BE2C (cell line): ENCODE measurements at regions not wholly inside any gene's neighbourhood (a gene's known extent, or its start where the extent isn't known, plus 50 kb on each side); places are given as distances from the start of the nearest gene placed in this dataset.
"Not testable (repeated sequence)": the region's sequence is repeated elsewhere in the genome, so short reads cannot be mapped to it uniquely, and the experiment has no call there.

Experiments
- DNase-seq: peaks from one replicate; pipeline ENCODE4 v3.0.0-alpha.2; 2020
- H3K27me3 ChIP-seq: fragments of 250-450 bp; sonication (Bioruptor Pico); 2 replicates; pipeline ENCODE4 v1.5.1; 2020; ENCODE audit warnings: mild to moderate bottlenecking
- H3K36me3 ChIP-seq: fragments of 250-450 bp; sonication (Bioruptor Pico); 2 replicates; pipeline ENCODE4 v1.5.1; 2020; ENCODE audit warnings: mild to moderate bottlenecking
- H3K4me1 ChIP-seq: fragments of 250-450 bp; sonication (Bioruptor Pico); 2 replicates; pipeline ENCODE4 v1.5.1; 2020
- H3K4me3 ChIP-seq: 2 replicates; pipeline ENCODE4 v1.5.1; 2011; ENCODE audit warnings: low read depth, low read length
- H3K9me3 ChIP-seq: fragments of 250-450 bp; sonication (Bioruptor Pico); 2 replicates; pipeline ENCODE4 v1.5.1; 2020
- CTCF ChIP-seq: IDR thresholded peaks from 2 replicates; pipeline ENCODE4 v1.5.1; 2012; ENCODE audit warnings: mild to moderate bottlenecking, low read depth, low read length

GRCh38 chr16:88309908-88310265 is 72.9 kb upstream of the ZNF469 start:
- no peak for DNase-seq
- H3K4me1 ChIP-seq: no peaks in the 10 kb centered on the region; the same call in 1 of the 2 replicates
- H3K9me3 ChIP-seq: no peaks in the 10 kb centered on the region
- no peaks in the 10 kb centered on the region for H3K27me3 ChIP-seq
- H3K36me3 ChIP-seq: no peaks in the 10 kb centered on the region
- no peak overlapping the region for H3K4me3 ChIP-seq
- TF ChIP-seq CTCF: peak; percentile 42

GRCh38 chr16:88310796-88311605 is 71.8 kb upstream of the ZNF469 start:
- no peaks in the 10 kb centered on the region for H3K9me3 ChIP-seq
- H3K4me3 ChIP-seq: no peak overlapping the region
- no peak for DNase-seq
- no peaks in the 10 kb centered on the region for H3K27me3 ChIP-seq
- TF ChIP-seq CTCF: no peak
- H3K36me3 ChIP-seq: no peaks in the 10 kb centered on the region
- H3K4me1 ChIP-seq: peaks cover 8% of the 10 kb centered on the region

GRCh38 chr16:88311860-88312259 is 70.9 kb upstream of the ZNF469 start:
- H3K4me3 ChIP-seq, H3K36me3 ChIP-seq, H3K9me3 ChIP-seq, DNase-seq, H3K27me3 ChIP-seq: not testable (repeated sequence)
- H3K4me1 ChIP-seq: peaks cover 10% of the 10 kb centered on the region

- H3K9me3 ChIP-seq: no peaks in the 10 kb centered on the region
- no peak for TF ChIP-seq CTCF
- H3K27me3 ChIP-seq: no peaks in the 10 kb centered on the region
- peaks cover 10% of the 10 kb centered on the region for H3K4me1 ChIP-seq
- no peaks in the 10 kb centered on the region for H3K36me3 ChIP-seq
- H3K4me3 ChIP-seq: no peak overlapping the region
- no peak for DNase-seq
These were observed 70.0 kb upstream of the ZNF469 start for GRCh38 chr16:88312732-88313131.

GRCh38 chr16:88314991-88315542 is 67.7 kb upstream of the ZNF469 start:
- H3K4me1 ChIP-seq: peaks cover 10% of the 10 kb centered on the region
- H3K9me3 ChIP-seq: no peaks in the 10 kb centered on the region
- no peaks in the 10 kb centered on the region for H3K36me3 ChIP-seq
- no peaks in the 10 kb centered on the region for H3K27me3 ChIP-seq
- no peak overlapping the region for H3K4me3 ChIP-seq
- TF ChIP-seq CTCF: no peak
- no peak for DNase-seq

GRCh38 chr16:88315543-88316105 is 67.1 kb upstream of the ZNF469 start:
- DNase-seq: peak; percentile 67
- H3K36me3 ChIP-seq: no peaks in the 10 kb centered on the region
- H3K4me3 ChIP-seq: no peak overlapping the region
- peaks cover 10% of the 10 kb centered on the region for H3K4me1 ChIP-seq
- no peak for TF ChIP-seq CTCF
- no peaks in the 10 kb centered on the region for H3K27me3 ChIP-seq
- H3K9me3 ChIP-seq: no peaks in the 10 kb centered on the region
